K562 (cell line): ENCODE measurements at regions not wholly inside any gene's neighbourhood (a gene's known extent, or its start where the extent isn't known, plus 50 kb on each side); places are given as distances from the start of the nearest gene placed in this dataset.

Source experiments
- ATAC-seq: fragments of 200-7000 bp; cut with Tn5 transposase; 3 replicates; pipeline ENCODE4 v1.9.1; 2020; ENCODE audit warnings: moderate library complexity
- BruUV-seq: library from RNA; stranded (reverse); fragments of 400-500 nt; replicated peaks from 2 replicates; lab custom pipeline; 2021; lab: Mats Ljungman, UMichigan
- CTCF ChIA-PET: fragments of 300-600 bp; formaldehyde crosslinking; extraction: SDS; loops from one replicate; lab custom pipeline; 2021; ENCODE audit warnings: low intra/inter-chr PET ratio; lab: Yijun Ruan, JAX
- POLR2A ChIA-PET: fragments of 300-600, 350-650 bp; sonication (Branson Sonifier 250); formaldehyde crosslinking; extraction: SDS; loops from one replicate; lab custom pipeline; 2021; ENCODE audit warnings: antibody characterized with exemption, inconsistent platforms; lab: Yijun Ruan, JAX
- DNase-seq, 4 experiments: peaks; one replicate each; pipeline versions ENCODE4 v3.0.0 to v3.0.0-alpha.2; 2011 to 2018; ENCODE audit warnings: low spot score in 3 of 4, mixed read lengths in 3 of 4; ENCODE audit errors: extremely low read depth in 1 of 4
- FAIRE-seq: peaks from 2 replicates; lab custom pipeline; 2011; peaks lifted over from hg19 to GRCh38; lab: Jason Lieb, UNC
- H2AFZ ChIP-seq: 2 replicates; pipeline ENCODE4 v1.6.0; 2011; ENCODE audit warnings: low read depth, low read length, control low read depth, inconsistent platforms
- H3K27ac ChIP-seq: fragments of 200-600 bp; 3 replicates; pipeline ENCODE4 v1.8.0; 2011; ENCODE audit warnings: low read depth, mild to moderate bottlenecking, control low read depth, inconsistent platforms, low read length, moderate library complexity, mixed read lengths; ENCODE audit errors: extremely low read depth
- H3K27me3 ChIP-seq, 2 experiments: fragments of 300-600 bp in 1 of 2; 2 replicates in 1 of 2; 3 replicates in 1 of 2; pipeline versions ENCODE4 v1.6.0 to v1.8.0; 2011; ENCODE audit warnings: inconsistent platforms in 2 of 2, low read length in 2 of 2, mild to moderate bottlenecking in 1 of 2, mixed read lengths in 1 of 2, moderate library complexity in 1 of 2; ENCODE audit not compliant: control insufficient read depth in 2 of 2, insufficient read depth in 2 of 2
- H3K36me3 ChIP-seq: fragments of 300-600 bp; 3 replicates; pipeline ENCODE4 v1.8.0; 2011; ENCODE audit warnings: mild to moderate bottlenecking, low read length, inconsistent platforms; ENCODE audit not compliant: control insufficient read depth, insufficient read depth
- H3K4me1 ChIP-seq, 2 experiments: fragments of 200-600 bp in 1 of 2; replicated peaks in 1 of 2; 2 replicates in 1 of 2; 3 replicates in 1 of 2; pipeline versions ENCODE4 v1.5.1 to v1.8.0; 2011; ENCODE audit warnings: inconsistent platforms in 2 of 2, low read length in 2 of 2, mild to moderate bottlenecking in 1 of 2, mixed read lengths in 1 of 2, moderate library complexity in 1 of 2; ENCODE audit not compliant: control insufficient read depth in 2 of 2, insufficient read depth in 2 of 2
- H3K4me2 ChIP-seq: 2 replicates; pipeline ENCODE4 v1.6.1; 2011; ENCODE audit warnings: low read length, control low read depth, inconsistent platforms, mixed read lengths; ENCODE audit not compliant: insufficient read depth
- H3K4me3 ChIP-seq: fragments of 200-600 bp; sonication (generic), shearing (Covaris generic); 2 replicates; pipeline ENCODE4 v1.5.1; 2016; ENCODE audit warnings: control low read depth, inconsistent platforms
- H3K79me2 ChIP-seq: fragments of 200-600 bp; 3 replicates; pipeline ENCODE4 v1.8.0; 2011; ENCODE audit warnings: low read length, inconsistent platforms; ENCODE audit not compliant: control insufficient read depth, insufficient read depth
- H3K9ac ChIP-seq, 2 experiments: 2 replicates each; pipeline versions ENCODE4 v1.6.0 to v1.6.1; 2011; ENCODE audit warnings: low read depth in 2 of 2, low read length in 2 of 2, control low read depth in 1 of 2, inconsistent platforms in 1 of 2, mild to moderate bottlenecking in 1 of 2, mixed read lengths in 1 of 2; ENCODE audit not compliant: insufficient read depth in 1 of 2
- H3K9me1 ChIP-seq: one replicate; pipeline ENCODE4 v1.6.0; 2011; ENCODE audit warnings: inconsistent platforms, mild to moderate bottlenecking, low read length, moderate library complexity; ENCODE audit not compliant: control insufficient read depth, insufficient read depth
- H3K9me3 ChIP-seq: replicated peaks from 2 replicates; pipeline ENCODE4 v1.5.1; 2011; ENCODE audit warnings: low read depth, low read length, inconsistent platforms; ENCODE audit not compliant: control insufficient read depth, insufficient read depth
- H4K20me1 ChIP-seq: replicated peaks from 2 replicates; pipeline ENCODE4 v1.6.1; 2011; ENCODE audit warnings: low read length, inconsistent platforms, mixed read lengths; ENCODE audit not compliant: control insufficient read depth, insufficient read depth
- FOXA1 ChIP-seq: fragments of 450-650 bp; IDR thresholded peaks from 2 replicates; pipeline ENCODE4 v1.6.1; 2016; ENCODE audit warnings: mild to moderate bottlenecking, borderline replicate concordance
- PTRF ChIP-seq: fragments of 450-650 bp; IDR thresholded peaks from 2 replicates; pipeline ENCODE4 v1.6.1; 2016; ENCODE audit warnings: mild to moderate bottlenecking, missing genetic modification characterization, missing compliant biosample characterization
- RUNX1 ChIP-seq: sonication (generic); IDR thresholded peaks from 2 replicates; pipeline ENCODE4 v1.6.1; 2016; ENCODE audit warnings: antibody characterized with exemption, low read depth
- SIN3B ChIP-seq: fragments of 450-650 bp; IDR thresholded peaks from 2 replicates; pipeline ENCODE4 v1.6.1; 2017; ENCODE audit warnings: low read depth, mild to moderate bottlenecking, moderate library complexity
- ZKSCAN1 ChIP-seq: fragments of 150-350 bp; IDR thresholded peaks from 2 replicates; pipeline ENCODE4 v1.6.1; 2016; ENCODE audit warnings: low read depth, low read length
- ZNF217 ChIP-seq: sonication (generic); formaldehyde crosslinking; IDR thresholded peaks from 2 replicates; pipeline ENCODE4 v1.8.0; 2022; ENCODE audit warnings: mild to moderate bottlenecking, missing genetic modification reagents
- WGBS: fragments of 100-300 bp; shearing (Covaris generic); methylation state at CpG from one replicate; pipeline ENCODE4 v1.1.6; 2016; ENCODE audit warnings: low coverage, mixed read lengths; ENCODE audit not compliant: insufficient coverage; ENCODE audit errors: missing lambda C conversion rate; 5-methylcytosine and 5-hydroxymethylcytosine counted together
- in situ Hi-C: fragments of 300-500 bp; cut with MboI; formaldehyde crosslinking; loops from 4 replicates; pipeline ENCODE4 v1.15.0; 2018; ENCODE audit warnings: inconsistent platforms, mixed read lengths
- intact Hi-C: fragments of 100-400 bp; cut with micrococcal nuclease; formaldehyde crosslinking; loops from 2 replicates; pipeline ENCODE4 v1.14.2; 2022
- TF ChIP-seq, protein P1 (sequence below): fragments of 250-450 bp; sonication (Bioruptor Pico); IDR thresholded peaks from 2 replicates; pipeline ENCODE4 v1.4.0; 2020; ENCODE audit warnings: mild to moderate bottlenecking, moderate library complexity
- TF ChIP-seq, protein P2 (sequence below): sonication (generic); formaldehyde crosslinking; IDR thresholded peaks from 2 replicates; pipeline ENCODE4 v1.8.1; 2022; ENCODE audit warnings: missing genetic modification reagents
- TF ChIP-seq, protein P3 (sequence below), 2 experiments: fragments of 450-650 bp in 1 of 2; sonication (generic) in 1 of 2; formaldehyde crosslinking in 1 of 2; IDR thresholded peaks in 1 of 2; conservative IDR thresholded peaks in 1 of 2; 2 replicates each; pipeline versions ENCODE4 v1.6.1 to v1.8.1; 2016 to 2023; ENCODE audit warnings: mild to moderate bottlenecking in 2 of 2, moderate library complexity in 2 of 2, inconsistent platforms in 1 of 2, missing genetic modification reagents in 1 of 2

DNA sequence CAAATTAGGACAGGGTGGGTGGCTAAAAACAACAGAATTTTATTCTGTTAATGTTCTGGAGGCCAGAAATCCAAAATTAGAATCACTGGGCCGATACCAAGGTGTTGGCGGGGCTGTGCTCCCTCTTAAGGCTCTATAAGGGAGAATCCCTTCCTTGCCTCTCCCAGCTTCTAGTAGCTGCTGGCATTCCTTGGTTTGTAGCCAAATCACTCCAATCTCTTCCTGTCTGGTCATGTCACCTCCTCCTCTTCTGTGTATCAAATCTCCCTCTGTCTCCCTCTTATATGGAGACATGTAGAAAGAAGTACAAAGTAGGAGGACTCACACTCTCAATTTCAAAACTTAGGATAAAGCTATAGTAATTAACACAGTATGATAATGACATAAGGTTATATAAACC is 102.9 kb upstream of the SIRPA start (continued):
- TF ChIP-seq, protein P1, sequence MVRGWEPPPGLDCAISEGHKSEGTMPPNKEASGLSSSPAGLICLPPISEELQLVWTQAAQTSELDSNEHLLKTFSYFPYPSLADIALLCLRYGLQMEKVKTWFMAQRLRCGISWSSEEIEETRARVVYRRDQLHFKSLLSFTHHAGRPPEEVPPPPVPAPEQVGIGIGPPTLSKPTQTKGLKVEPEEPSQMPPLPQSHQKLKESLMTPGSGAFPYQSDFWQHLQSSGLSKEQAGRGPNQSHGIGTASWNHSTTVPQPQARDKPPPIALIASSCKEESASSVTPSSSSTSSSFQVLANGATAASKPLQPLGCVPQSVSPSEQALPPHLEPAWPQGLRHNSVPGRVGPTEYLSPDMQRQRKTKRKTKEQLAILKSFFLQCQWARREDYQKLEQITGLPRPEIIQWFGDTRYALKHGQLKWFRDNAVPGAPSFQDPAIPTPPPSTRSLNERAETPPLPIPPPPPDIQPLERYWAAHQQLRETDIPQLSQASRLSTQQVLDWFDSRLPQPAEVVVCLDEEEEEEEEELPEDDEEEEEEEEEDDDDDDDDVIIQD (CRISPR knock-in tag): no peak
- TF ChIP-seq FOXA1: no peak
- TF ChIP-seq, protein P2, sequence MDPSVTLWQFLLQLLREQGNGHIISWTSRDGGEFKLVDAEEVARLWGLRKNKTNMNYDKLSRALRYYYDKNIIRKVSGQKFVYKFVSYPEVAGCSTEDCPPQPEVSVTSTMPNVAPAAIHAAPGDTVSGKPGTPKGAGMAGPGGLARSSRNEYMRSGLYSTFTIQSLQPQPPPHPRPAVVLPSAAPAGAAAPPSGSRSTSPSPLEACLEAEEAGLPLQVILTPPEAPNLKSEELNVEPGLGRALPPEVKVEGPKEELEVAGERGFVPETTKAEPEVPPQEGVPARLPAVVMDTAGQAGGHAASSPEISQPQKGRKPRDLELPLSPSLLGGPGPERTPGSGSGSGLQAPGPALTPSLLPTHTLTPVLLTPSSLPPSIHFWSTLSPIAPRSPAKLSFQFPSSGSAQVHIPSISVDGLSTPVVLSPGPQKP: no peak
- TF ChIP-seq, all 486 proteins: peak for 0

DNA sequence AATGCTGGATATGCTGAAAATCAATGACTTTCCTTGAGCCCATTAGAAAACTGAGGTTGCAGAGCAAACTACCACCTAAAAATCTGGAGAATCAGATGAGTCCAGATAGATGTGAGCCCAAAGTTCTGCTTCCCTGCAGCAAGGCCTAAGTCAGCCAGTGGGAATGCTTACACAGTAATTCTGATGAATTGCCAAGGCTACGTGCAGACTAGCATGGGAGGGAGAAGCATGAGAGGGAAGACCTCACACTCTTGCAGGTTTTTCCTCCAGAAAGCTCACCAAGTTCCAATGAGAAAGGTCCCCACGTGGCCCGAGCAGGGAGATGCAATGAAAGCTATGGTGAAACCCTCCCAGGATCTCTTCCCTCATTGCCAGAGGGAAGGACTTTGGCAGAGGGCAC is 104.8 kb upstream of the SIRPA start:
- CTCF ChIA-PET: no interaction called here
- Histone ChIP-seq H3K79me2 (no peaks in the 10 kb centered on the region), H3K27ac (no peak overlapping the region), H3K4me3 (no peak overlapping the region), H3K4me1 (no peaks in the 10 kb centered on the region), H4K20me1 (no peaks in the 10 kb centered on the region), H2AFZ (no peak overlapping the region), H3K4me2 (no peak overlapping the region), H3K9me1 (no peaks in the 10 kb centered on the region), H3K9me3 (no peaks in the 10 kb centered on the region), H3K9ac (no peak overlapping the region), H3K36me3 (no peaks in the 10 kb centered on the region), H3K27me3 (no peaks in the 10 kb centered on the region)
- intact Hi-C loops (no loop called here), in situ Hi-C loops (no loop called here)
- TF ChIP-seq ZNF217 (CRISPR knock-in tag) (no peak), SIN3B (no peak), RUNX1 (no peak), PTRF (tag) (no peak), ZKSCAN1 (no peak)
- TF ChIP-seq, protein P3, sequence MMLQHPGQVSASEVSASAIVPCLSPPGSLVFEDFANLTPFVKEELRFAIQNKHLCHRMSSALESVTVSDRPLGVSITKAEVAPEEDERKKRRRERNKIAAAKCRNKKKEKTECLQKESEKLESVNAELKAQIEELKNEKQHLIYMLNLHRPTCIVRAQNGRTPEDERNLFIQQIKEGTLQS (IDR thresholded peaks at IDR 0.05): no peak
- TF ChIP-seq, protein P3 (CRISPR knock-in tag; conservative IDR thresholded peaks at IDR 0.05): no peak
- no TSS peak for BruUV-seq
- FAIRE-seq (no peak), DNase-seq (no peak), ATAC-seq (no peak)
- 0% methylated on average over 2 of the region's 3 CpGs for WGBS
- POLR2A ChIA-PET: no interaction called here
